Heart right ventricle (tissue), 16 donors: ENCODE measurements at regions not wholly inside any gene's neighbourhood (a gene's known extent, or its start where the extent isn't known, plus 50 kb on each side); places are given as distances from the start of the nearest gene placed in this dataset.

Experiments
- ATAC-seq, 8 donors: fragments of 200-7000 bp; cut with Tn5 transposase; one replicate each; pipeline ENCODE4 v1.9.1; 2020; ENCODE audit warnings: mild to moderate bottlenecking in 8 of 8, moderate library complexity in 8 of 8, moderate number of reproducible peaks in 1 of 8
- DNase-seq, 2 donors: peaks; one replicate each; pipeline ENCODE4 v3.0.0-alpha.2; 2020
- H3K27ac ChIP-seq, 10 donors: fragments of 200-600 bp; sonication (generic) in 2 of 10; one replicate each; pipeline versions ENCODE4 v1.5.0 to v1.8.0; 2020 to 2022; ENCODE audit warnings: mild to moderate bottlenecking in 3 of 10
- H3K27me3 ChIP-seq, 7 donors: fragments of 200-600 bp; one replicate each; pipeline ENCODE4 v1.8.0; 2021 to 2022; ENCODE audit warnings: mild to moderate bottlenecking in 2 of 7
- H3K36me3 ChIP-seq, 9 donors: fragments of 200-600 bp; sonication (generic) in 1 of 9; one replicate each; pipeline versions ENCODE4 v1.5.0 to v1.8.0; 2020 to 2022; ENCODE audit warnings: mild to moderate bottlenecking in 2 of 9
- H3K4me1 ChIP-seq, 9 donors: fragments of 200-600 bp; sonication (generic) in 1 of 9; one replicate each; pipeline versions ENCODE4 v1.5.0 to v1.8.0; 2020 to 2022; ENCODE audit warnings: mild to moderate bottlenecking in 4 of 9
- H3K4me3 ChIP-seq, 10 donors: fragments of 200-600 bp; sonication (generic) in 2 of 10; one replicate each; pipeline versions ENCODE4 v1.5.0 to v1.8.0; 2020 to 2022; ENCODE audit warnings: mild to moderate bottlenecking in 7 of 10, moderate library complexity in 2 of 10
- H3K9me3 ChIP-seq, 11 donors: fragments of 200-600 bp in 10 of 11; sonication (generic) in 2 of 11; one replicate each; pipeline versions ENCODE4 v1.5.0 to v1.8.0; 2013 to 2022; ENCODE audit warnings: mild to moderate bottlenecking in 2 of 11, control low read depth in 1 of 11, moderate library complexity in 1 of 11
- WGBS, 2 donors: extraction: QIAGEN DNeasy Blood & Tissue Kit; methylation state at CpG; one replicate each; pipeline ENCODE4 v1.1.7; 2013; ENCODE audit warnings: inconsistent platforms in 1 of 2; 5-methylcytosine and 5-hydroxymethylcytosine counted together
- intact Hi-C, 10 donors: fragments of 100-400 bp; cut with DNase I; formaldehyde crosslinking; loops; one replicate each; pipeline versions ENCODE4 v1.11.1 to v1.14.2; 2022
- TF ChIP-seq, protein P1 (sequence below), 9 donors: fragments of 200-600 bp; sonication (generic) in 2 of 9; IDR thresholded peaks; one replicate each; pipeline versions ENCODE4 v1.5.0 to v1.8.0; 2021 to 2022; ENCODE audit warnings: antibody characterized with exemption in 9 of 9, mild to moderate bottlenecking in 5 of 9, moderate library complexity in 1 of 9
- donor health status: Arrhythmogenic right ventricular cardiomyopathy.
- donor health status: ischemic (EF 13 %, LVEDD 7.1; RV severe dilation, severe dysfunction).
- donor health status: healthy with polysubstance abuse.
- donor health status: DM: no; HTN: yes; CAD: no.
- donor health status: DM: no; HTN: no; CAD: no.
- donor health status: ischemic (EF 25% LVEDD 6.9; RV normal size, moderate dysfunction).
- donor health status: ischemic (EF 25% LVEDD 5.7; RV mildly dilated, moderate dysfunction).
- donor health status: healthy.
- donor health status: DM: yes; HTN: yes; CAD: no.
- donor health status: Ischemic cardiomyopathy.
- donor health status: ischemic (EF 35%, LVEDD 5.7; RV mildly dilated, moderate dysfunction).
- donor health status: nonischemic (EF 11% LVEDD 7.7; RV severe dilation, severe dysfunction).
- donor health status: DM: yes; HTN: yes; CAD: no.
- donor health status: PGD.
- donor health status: ischemic (EF 29% LVEDD 5.4; RV normal size, mild dysfunction).
- donor health status: nonischemic (EF 23%, LVEDD 6.1; RV moderate dilation, normal function).

DNA sequence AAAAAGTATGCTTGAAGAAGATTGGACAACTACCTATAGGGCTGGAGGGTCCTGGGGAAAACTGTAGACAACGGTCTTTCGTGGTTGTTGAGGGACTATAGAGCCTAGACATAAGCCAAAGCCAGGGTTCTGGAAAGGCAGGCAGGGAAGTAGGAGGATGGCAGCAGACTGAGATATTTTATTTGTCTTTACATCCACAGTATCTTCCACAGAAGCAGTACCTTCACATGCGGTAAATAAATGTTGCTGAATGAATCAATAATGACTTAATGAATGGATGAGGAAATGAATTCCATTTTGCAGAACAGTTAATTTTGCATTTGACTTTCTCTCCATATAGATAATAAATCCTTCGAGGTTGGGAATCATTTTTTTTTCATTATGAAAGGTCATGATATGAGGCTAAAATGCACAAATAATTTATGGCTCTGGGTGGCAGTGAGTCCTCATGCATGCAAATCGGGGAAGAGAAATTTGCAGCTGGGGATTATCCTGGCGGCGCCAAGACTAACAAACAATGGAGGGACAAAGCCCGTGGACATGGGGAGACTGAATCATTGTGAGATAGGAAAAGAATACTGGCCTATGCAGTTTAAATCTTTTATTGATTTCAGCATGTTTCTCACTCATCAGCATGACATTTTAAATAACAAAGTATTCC is 102.0 kb downstream of the ERCC5 start:
- peak in 4 of 8 donors; percentile 30 to 72 (median 44) for ATAC-seq
- 58 to 59% methylated on average over 8 of the region's 8 CpGs for WGBS, 2 donors
- no peak overlapping the region for H3K4me3 ChIP-seq
- peak in 1 of 2 donors; percentile 8 for DNase-seq
- no peaks in the 10 kb centered on the region for H3K36me3 ChIP-seq
- H3K27me3 ChIP-seq, result peaks cover 0 to 5% (median 0%) of the 10 kb centered on the region in 7 donors
- H3K27ac ChIP-seq, result no peak overlapping the region
- peaks cover 0 to 2% (median 0%) of the 10 kb centered on the region in 11 donors for H3K9me3 ChIP-seq
- no peaks in the 10 kb centered on the region for H3K4me1 ChIP-seq
- intact Hi-C loops, result no loop called here
- TF ChIP-seq, protein P1, sequence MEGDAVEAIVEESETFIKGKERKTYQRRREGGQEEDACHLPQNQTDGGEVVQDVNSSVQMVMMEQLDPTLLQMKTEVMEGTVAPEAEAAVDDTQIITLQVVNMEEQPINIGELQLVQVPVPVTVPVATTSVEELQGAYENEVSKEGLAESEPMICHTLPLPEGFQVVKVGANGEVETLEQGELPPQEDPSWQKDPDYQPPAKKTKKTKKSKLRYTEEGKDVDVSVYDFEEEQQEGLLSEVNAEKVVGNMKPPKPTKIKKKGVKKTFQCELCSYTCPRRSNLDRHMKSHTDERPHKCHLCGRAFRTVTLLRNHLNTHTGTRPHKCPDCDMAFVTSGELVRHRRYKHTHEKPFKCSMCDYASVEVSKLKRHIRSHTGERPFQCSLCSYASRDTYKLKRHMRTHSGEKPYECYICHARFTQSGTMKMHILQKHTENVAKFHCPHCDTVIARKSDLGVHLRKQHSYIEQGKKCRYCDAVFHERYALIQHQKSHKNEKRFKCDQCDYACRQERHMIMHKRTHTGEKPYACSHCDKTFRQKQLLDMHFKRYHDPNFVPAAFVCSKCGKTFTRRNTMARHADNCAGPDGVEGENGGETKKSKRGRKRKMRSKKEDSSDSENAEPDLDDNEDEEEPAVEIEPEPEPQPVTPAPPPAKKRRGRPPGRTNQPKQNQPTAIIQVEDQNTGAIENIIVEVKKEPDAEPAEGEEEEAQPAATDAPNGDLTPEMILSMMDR (IDR thresholded peaks at IDR 0.05), result peak in 5 of 9 donors; percentile 15 to 46 (median 30)

- intact Hi-C loops, result no loop called here
- H3K9me3 ChIP-seq, result peaks cover 0 to 12% (median 0%) of the 10 kb centered on the region in 11 donors
- H3K36me3 ChIP-seq, result no peaks in the 10 kb centered on the region
- H3K4me3 ChIP-seq, result no peak overlapping the region
- WGBS, 2 donors, result 86 to 90% methylated on average over 4 of the region's 4 CpGs
- TF ChIP-seq, protein P1 (IDR thresholded peaks at IDR 0.05), result no peak
- no peak for DNase-seq
- no peaks in the 10 kb centered on the region for H3K4me1 ChIP-seq
- H3K27me3 ChIP-seq, result peaks cover 0 to 5% (median 0%) of the 10 kb centered on the region in 7 donors
- no peak overlapping the region for H3K27ac ChIP-seq
- no peak for ATAC-seq
Measured at GRCh38 chr13:102945886-102946285, 100.1 kb downstream of the ERCC5 start.

DNA sequence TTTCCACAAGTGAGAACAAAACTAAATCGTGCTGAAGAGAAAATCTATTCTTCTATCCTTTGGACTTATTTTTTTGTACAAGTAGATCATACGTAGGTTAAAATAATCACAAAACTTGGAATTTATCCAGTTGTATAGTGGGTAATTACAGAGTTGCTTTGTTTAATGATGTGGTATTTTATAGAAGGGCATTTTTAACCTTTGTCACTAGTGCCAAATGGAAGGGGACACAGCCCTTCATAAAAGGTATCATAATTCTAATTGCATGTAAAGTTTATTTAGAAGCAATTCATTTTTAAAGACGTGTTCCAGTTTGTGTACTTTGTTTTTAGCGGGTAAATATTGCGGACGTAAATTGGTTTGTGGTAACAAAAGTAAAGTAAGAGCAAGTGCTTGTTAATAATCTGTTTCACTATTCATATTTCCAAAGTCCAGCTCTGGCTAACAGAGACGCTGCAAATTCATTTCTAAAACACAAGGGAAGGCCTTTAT is 99.5 kb downstream of the ERCC5 start:
- H3K36me3 ChIP-seq, result no peaks in the 10 kb centered on the region
- H3K4me3 ChIP-seq, result no peak overlapping the region
- ATAC-seq (no peak), DNase-seq (no peak)
- intact Hi-C loops, result no loop called here
- 87 to 92% methylated on average over 7 of the region's 7 CpGs for WGBS, 2 donors
- H3K27me3 ChIP-seq, result peaks cover 0 to 5% (median 0%) of the 10 kb centered on the region in 7 donors
- H3K9me3 ChIP-seq, result peaks cover 0 to 18% (median 0%) of the 10 kb centered on the region in 11 donors
- no peak overlapping the region for H3K27ac ChIP-seq
- H3K4me1 ChIP-seq, result no peaks in the 10 kb centered on the region
- TF ChIP-seq, protein P1 (IDR thresholded peaks at IDR 0.05), result no peak

DNA sequence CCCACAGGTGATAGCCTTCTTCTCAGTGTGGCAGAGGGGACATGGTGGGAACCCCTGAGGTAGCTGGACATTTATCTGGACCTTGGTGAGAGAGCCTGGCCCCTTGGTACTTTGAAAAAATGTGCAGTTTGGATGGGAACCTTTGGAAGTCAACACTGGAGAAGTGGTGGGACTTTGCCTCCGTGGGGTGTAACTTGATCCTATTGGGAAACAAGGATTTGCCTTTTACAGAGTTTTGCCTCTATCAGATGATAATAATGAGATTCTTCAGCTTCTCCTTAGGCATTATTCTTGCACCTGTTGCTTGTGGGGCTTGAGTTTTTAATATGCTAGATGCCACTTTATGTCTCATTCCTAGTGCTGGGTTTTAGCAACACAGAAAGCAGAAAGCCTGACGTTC is 99.0 kb downstream of the ERCC5 start:
- Histone ChIP-seq H3K36me3 (no peaks in the 10 kb centered on the region), H3K27me3 (peaks cover 0 to 5% (median 0%) of the 10 kb centered on the region in 7 donors), H3K9me3 (peaks cover 0 to 20% (median 0%) of the 10 kb centered on the region in 11 donors), H3K27ac (no peak overlapping the region), H3K4me3 (no peak overlapping the region), H3K4me1 (no peaks in the 10 kb centered on the region)
- TF ChIP-seq, protein P1 (IDR thresholded peaks at IDR 0.05), result no peak
- intact Hi-C loops, result no loop called here
- no peak for ATAC-seq
- DNase-seq, result no peak
- WGBS, 2 donors, result 72 to 80% methylated on average over 2 of the region's 2 CpGs
